Activated T-cell treated with anti-CD3 and anti-CD28 coated beads, Interleukin-2, amount 50 U/mL, for 4 hours (primary cell): ENCODE measurements at regions not wholly inside any gene's neighbourhood (a gene's known extent, or its start where the extent isn't known, plus 50 kb on each side); places are given as distances from the start of the nearest gene placed in this dataset.

Experiments
- ATAC-seq, 2 donors: fragments of 200-7000 bp; cut with Tn5 transposase; one replicate each; pipeline ENCODE4 v1.10.0; 2021
- DNase-seq: peaks from one replicate; pipeline ENCODE4 v3.0.0-alpha.2; 2020
- H3K27me3 Mint-ChIP-seq: one replicate; pipeline ENCODE4 v1.8.0; 2021; ENCODE audit warnings: low read depth, mixed read lengths
- H3K36me3 Mint-ChIP-seq: one replicate; pipeline ENCODE4 v1.8.0; 2022; ENCODE audit warnings: mixed read lengths; ENCODE audit not compliant: insufficient read depth
- H3K4me1 Mint-ChIP-seq: one replicate; pipeline ENCODE4 v1.8.0; 2021; ENCODE audit warnings: low read depth, mixed read lengths
- H3K4me3 Mint-ChIP-seq: one replicate; pipeline ENCODE4 v1.8.0; 2021; ENCODE audit warnings: mild to moderate bottlenecking, moderate library complexity, mixed read lengths
- H3K9me3 Mint-ChIP-seq: one replicate; pipeline ENCODE4 v1.8.0; 2021; ENCODE audit warnings: mixed read lengths

DNA sequence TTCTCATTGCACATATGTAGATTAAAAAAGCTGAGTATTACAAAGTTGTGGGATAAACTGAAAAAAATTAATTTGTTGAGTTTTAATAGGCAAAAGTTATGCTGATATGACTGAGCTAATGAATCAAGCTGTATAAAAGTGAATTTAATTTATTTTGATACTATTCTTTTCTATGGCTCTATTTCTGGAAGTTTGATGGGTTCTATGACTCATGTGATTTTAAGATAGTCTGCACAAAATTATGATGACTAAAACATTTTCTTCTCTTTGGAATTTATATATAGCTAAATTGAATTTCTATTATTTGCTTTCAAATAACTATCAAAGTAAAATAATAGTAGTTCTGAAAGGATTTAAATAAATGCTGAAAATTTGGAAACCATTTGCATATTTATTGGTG is 71.0 kb upstream of the MMADHC start:
- Mint-ChIP-seq H3K36me3 (no peaks in the 10 kb centered on the region), H3K27me3 (peaks cover 3% of the 10 kb centered on the region), H3K4me3 (no peak overlapping the region), H3K9me3 (no peaks in the 10 kb centered on the region), H3K4me1 (no peaks in the 10 kb centered on the region)
- ATAC-seq (no peak), DNase-seq (no peak)

DNA sequence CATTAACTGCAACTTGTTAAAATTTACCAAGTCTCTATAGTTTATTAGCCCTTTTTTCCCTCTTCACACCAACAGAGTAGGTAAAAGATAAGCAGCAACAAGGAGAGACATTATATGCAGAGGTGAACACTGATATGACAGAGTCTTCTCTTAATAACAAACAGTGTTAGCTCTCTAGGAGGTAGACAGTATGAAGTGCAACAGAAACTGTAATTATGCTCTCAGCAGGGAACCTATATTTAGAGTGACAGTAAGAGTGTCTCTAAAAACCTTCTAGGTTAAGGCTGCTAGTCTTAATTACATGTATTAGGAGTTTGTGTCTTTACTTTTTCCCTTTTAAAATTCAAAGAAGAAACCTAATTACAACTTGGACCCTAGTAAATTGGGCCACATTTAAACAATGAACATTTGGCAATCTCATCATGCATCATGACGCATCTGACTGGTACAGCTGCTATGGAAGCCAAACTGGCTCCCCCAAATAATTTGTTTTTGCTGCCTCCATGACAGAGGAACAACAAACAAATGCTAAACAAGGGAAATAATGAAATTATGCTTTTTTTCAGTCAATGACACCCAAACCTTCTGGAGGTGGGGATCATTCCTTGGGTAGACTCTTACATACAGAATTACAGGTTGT is 69.9 kb upstream of the MMADHC start:
- DNase-seq, result no peak
- no peaks in the 10 kb centered on the region for H3K4me1 Mint-ChIP-seq
- H3K4me3 Mint-ChIP-seq, result no peak overlapping the region
- ATAC-seq, result no peak
- H3K9me3 Mint-ChIP-seq, result no peaks in the 10 kb centered on the region
- no peaks in the 10 kb centered on the region for H3K36me3 Mint-ChIP-seq
- H3K27me3 Mint-ChIP-seq, result peaks cover 1% of the 10 kb centered on the region

DNA sequence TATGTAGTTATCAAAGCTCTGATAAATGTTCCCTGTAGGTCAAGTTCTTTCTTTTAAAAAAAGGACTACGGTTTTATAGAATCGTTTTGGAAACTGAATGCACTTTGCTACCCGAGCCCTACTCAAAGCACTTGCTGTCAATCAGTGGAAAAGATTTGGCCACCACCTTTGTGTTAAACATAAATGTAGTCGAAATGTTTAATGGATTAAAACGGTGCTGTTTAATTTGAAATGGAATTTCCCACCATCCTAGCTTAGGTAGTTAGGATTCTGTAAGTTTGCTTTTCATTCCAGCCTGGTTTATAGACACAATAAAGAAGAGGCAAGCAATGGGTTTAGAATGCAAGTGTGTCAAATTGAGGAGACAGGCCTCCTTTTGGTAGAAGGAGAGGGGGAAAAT is 69.4 kb upstream of the MMADHC start:
- ATAC-seq (no peak), DNase-seq (no peak)
- Mint-ChIP-seq H3K9me3 (no peaks in the 10 kb centered on the region), H3K4me3 (no peak overlapping the region), H3K4me1 (no peaks in the 10 kb centered on the region), H3K27me3 (peaks cover 1% of the 10 kb centered on the region), H3K36me3 (no peaks in the 10 kb centered on the region)

DNA sequence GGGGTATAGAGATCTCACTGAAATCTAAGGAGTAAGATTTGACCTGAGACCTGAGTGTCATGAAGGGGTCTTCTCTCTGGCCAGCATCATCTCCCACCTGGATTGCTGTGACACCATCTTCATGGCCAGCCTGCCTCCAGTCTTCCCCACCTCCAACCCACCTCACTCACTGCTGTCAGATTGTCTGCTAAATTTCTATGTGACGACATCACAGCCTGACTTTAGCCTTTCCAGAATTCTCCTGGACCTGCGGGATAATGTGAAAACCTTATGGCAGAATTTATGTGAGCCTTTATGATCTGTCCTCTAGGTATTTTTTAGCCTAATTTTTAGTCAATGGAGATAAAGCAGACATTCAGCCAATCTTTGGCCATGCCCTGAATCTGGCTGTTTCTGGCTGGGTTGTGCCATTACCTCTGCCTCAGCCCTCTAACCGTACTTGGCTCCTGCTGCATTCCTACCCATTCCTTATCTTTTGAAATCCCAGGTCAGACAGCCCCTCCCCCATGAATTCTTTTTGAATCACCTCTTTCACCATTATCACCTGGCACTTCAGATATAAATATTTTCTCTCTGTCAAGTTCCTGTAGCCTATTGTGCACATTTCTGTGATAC is 66.4 kb upstream of the MMADHC start:
- Mint-ChIP-seq H3K36me3 (no peaks in the 10 kb centered on the region), H3K4me3 (no peak overlapping the region), H3K4me1 (no peaks in the 10 kb centered on the region), H3K9me3 (no peaks in the 10 kb centered on the region), H3K27me3 (peaks cover 1% of the 10 kb centered on the region)
- DNase-seq, result no peak
- no peak for ATAC-seq

DNA sequence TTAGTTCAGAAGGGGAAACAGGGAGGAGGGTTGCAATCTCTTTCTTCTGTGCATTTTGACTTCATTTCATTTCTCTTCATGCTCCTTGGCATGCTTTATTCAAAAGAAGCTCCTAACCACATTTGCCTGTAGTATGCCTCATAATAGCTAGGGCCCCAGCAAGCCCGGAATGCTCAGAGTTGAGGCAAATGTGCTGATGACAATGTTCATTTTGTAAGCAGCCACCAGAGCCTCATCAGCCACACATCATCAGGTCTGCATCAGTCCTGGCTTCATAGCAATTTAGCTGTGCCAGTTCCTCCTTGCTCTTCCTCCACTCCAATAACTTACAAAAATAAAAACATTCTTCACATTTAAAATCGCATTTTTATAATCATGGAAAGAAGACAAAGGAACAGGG is 65.4 kb upstream of the MMADHC start:
- H3K9me3 Mint-ChIP-seq, result no peaks in the 10 kb centered on the region
- no peak for DNase-seq
- H3K4me3 Mint-ChIP-seq, result no peak overlapping the region
- ATAC-seq, result no peak
- H3K36me3 Mint-ChIP-seq, result no peaks in the 10 kb centered on the region
- H3K27me3 Mint-ChIP-seq, result peaks cover 4% of the 10 kb centered on the region
- H3K4me1 Mint-ChIP-seq, result no peaks in the 10 kb centered on the region

DNA sequence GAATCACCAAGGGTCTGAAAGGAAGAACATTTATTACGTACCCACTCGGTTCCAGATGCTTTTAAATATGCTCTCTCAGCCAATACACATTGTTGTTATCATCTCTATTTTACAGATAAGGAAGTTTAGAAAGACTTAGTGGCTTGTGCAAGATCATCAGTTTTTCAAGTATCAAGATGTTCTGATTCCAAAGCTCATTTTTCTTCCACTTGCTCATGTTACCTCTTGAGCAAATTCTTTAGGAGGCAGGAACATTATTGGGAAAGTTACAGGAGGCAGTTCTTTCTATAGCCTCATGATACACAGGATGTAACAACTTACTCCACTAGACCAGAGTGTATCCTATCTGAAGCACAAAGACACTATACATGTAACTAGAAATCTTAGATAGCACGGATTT is 65.0 kb upstream of the MMADHC start:
- DNase-seq, result no peak
- H3K4me3 Mint-ChIP-seq, result no peak overlapping the region
- peaks cover 5% of the 10 kb centered on the region for H3K27me3 Mint-ChIP-seq
- no peaks in the 10 kb centered on the region for H3K36me3 Mint-ChIP-seq
- no peaks in the 10 kb centered on the region for H3K9me3 Mint-ChIP-seq
- no peak for ATAC-seq
- no peaks in the 10 kb centered on the region for H3K4me1 Mint-ChIP-seq

DNA sequence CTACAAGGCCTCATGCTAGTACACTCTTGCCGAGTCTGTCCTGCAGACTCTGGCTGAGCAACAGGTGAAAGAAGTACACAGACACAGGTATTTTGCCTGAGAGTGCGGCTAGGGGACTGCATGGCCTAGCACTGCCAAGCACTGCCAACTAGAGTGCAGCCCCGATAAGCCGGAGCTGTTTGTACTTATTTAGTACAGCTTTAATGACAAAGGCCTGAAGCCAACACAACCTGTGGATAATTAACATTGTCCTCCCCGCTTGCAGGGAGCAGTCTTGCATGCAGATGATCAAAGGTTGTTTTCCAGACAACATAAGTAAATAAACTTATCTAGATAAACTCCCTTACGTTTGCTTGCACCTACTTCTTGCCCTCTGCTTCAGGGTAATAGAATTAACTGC is 63.7 kb upstream of the MMADHC start:
- Mint-ChIP-seq H3K4me3 (no peak overlapping the region), H3K4me1 (no peaks in the 10 kb centered on the region), H3K9me3 (no peaks in the 10 kb centered on the region)

DNA sequence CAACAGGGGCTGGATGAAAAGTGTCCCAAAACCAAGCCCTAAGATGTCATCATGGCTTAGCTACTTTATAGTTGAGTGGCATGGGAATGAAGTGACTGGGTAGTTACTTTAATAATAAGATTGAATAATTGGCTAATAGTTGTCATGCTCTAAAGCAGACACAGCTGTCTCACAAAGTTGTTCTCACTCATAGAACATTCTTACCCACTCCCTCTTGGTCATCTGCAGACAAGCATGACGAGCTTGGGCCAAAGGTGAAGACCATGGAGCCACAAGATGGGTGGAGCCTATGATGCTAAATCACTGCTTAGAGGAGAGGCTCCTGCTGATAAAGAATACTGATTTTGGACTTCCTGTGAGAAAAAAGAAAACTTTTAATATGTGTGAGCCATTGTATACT is 62.4 kb upstream of the MMADHC start:
- peaks cover 12% of the 10 kb centered on the region for H3K27me3 Mint-ChIP-seq
- no peak overlapping the region for H3K4me3 Mint-ChIP-seq
- H3K4me1 Mint-ChIP-seq, result no peaks in the 10 kb centered on the region
- no peak for DNase-seq
- H3K36me3 Mint-ChIP-seq, result no peaks in the 10 kb centered on the region
- H3K9me3 Mint-ChIP-seq, result no peaks in the 10 kb centered on the region
- ATAC-seq, result no peak

More for the DNA sequence above, 63.7 kb upstream of the MMADHC start:
- no peak for ATAC-seq
- Mint-ChIP-seq H3K36me3 (no peaks in the 10 kb centered on the region), H3K27me3 (peaks cover 9% of the 10 kb centered on the region)
- DNase-seq, result no peak

DNA sequence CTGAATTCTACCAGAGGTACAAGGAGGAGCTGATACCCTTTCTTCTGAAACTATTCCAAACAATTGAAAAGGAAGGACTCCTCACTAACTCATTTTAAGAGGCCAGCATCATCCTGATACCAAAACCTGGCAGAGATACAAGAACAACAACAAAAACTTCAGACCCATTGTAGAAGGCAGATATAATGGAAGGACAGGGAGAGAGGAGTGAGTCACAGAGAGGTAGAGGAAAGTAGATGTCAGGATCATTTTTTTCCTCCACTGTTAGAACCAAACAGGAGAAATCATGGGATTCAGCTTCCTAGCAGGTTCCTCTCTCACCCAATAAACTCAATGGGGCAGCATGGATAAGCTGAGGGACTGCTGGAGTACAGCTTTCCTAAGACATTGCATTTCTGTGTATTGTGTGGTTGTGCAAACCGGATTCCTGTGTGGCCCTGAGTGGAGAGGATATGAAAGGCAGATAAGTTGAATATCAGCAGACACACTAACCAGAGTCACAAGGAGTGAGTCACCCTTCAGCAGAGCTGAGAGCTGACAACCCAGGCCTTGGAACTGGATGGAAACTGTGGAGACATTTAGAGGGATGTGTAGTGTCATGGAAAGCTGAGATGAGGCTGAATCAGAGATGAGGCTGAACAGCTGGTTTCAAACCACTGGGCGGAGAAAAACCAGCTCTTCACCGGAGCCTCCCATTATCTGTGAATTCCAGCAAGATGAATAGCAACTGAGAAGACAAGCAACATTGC is 60.9 kb upstream of the MMADHC start:
- Mint-ChIP-seq H3K27me3 (peaks cover 17% of the 10 kb centered on the region), H3K9me3 (peaks cover 4% of the 10 kb centered on the region), H3K36me3 (no peaks in the 10 kb centered on the region), H3K4me1 (no peaks in the 10 kb centered on the region), H3K4me3 (no peak overlapping the region)
- no peak for DNase-seq
- ATAC-seq, result no peak

DNA sequence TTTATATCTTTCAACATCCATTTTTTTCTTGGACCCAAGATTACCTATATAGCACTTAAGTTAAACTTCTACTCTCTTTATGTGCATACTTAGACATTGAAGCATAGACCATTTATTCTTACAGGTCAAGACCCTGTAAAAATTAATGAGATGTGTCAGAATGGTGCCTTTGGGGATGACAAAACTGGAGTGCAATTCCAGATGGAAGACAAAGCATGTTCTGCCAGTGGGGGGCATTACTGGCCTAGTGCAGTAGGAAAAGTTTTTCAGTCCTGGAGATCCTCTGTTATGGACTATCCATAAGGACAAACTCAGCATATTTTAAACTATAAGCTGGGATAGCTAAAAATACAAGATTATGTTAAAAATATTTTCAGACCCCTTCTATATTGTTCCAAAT is 57.8 kb upstream of the MMADHC start:
- H3K4me1 Mint-ChIP-seq, result no peaks in the 10 kb centered on the region
- H3K9me3 Mint-ChIP-seq, result peaks cover 9% of the 10 kb centered on the region
- H3K27me3 Mint-ChIP-seq, result peaks cover 17% of the 10 kb centered on the region
- ATAC-seq, result no peak
- H3K36me3 Mint-ChIP-seq, result no peaks in the 10 kb centered on the region
- no peak for DNase-seq
- H3K4me3 Mint-ChIP-seq, result no peak overlapping the region
